ENCODE measurements at regions not wholly inside any gene's neighbourhood (a gene's known extent, or its start where the extent isn't known, plus 50 kb on each side); places are given as distances from the start of the nearest gene placed in this dataset.
"Not testable (repeated sequence)": the region's sequence is repeated elsewhere in the genome, so short reads cannot be mapped to it uniquely, and the experiment has no call there.

DNA sequence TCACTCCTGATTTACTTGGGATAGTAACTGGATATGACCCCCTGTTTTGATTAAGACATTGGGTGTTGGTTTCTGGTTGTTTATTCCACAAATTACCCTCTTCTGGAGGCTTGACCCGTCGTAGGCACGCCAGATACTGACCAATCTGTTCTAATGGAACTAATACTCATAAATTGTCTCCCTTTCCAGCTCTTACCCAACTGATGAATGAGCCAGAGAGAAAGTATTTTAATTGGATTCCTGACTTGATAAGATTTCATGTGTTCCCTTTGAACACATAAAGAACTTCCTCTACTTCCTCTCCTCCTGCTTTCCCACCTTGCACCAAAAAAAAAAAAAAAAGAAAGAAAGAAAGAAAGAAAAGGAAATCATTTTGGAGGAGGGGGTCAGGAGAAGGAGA, 340.9 kb downstream of the PCNX1 start:
- peaks cover 6% of the 10 kb centered on the region; the same call in 1 of the 2 replicates for H3F3A ChIP-seq (ENCODE audit: low read depth)
- H3K4me2 ChIP-seq (ENCODE audit: low read depth, low read length, poor library complexity, severe bottlenecking), result no peak overlapping the region
- H3K9me2 ChIP-seq (replicated peaks; ENCODE audit: low read depth, low read length), result no peaks in the 10 kb centered on the region
- no peak overlapping the region for H2AFZ ChIP-seq (ENCODE audit: low read length)
- no peaks in the 10 kb centered on the region for H3K79me2 ChIP-seq (ENCODE audit: insufficient read depth, low read length)
- TF ChIP-seq EZH2phosphoT487 (IDR thresholded peaks at IDR 0.05; ENCODE audit: borderline replicate concordance), result no peak
- TF ChIP-seq, protein P1, sequence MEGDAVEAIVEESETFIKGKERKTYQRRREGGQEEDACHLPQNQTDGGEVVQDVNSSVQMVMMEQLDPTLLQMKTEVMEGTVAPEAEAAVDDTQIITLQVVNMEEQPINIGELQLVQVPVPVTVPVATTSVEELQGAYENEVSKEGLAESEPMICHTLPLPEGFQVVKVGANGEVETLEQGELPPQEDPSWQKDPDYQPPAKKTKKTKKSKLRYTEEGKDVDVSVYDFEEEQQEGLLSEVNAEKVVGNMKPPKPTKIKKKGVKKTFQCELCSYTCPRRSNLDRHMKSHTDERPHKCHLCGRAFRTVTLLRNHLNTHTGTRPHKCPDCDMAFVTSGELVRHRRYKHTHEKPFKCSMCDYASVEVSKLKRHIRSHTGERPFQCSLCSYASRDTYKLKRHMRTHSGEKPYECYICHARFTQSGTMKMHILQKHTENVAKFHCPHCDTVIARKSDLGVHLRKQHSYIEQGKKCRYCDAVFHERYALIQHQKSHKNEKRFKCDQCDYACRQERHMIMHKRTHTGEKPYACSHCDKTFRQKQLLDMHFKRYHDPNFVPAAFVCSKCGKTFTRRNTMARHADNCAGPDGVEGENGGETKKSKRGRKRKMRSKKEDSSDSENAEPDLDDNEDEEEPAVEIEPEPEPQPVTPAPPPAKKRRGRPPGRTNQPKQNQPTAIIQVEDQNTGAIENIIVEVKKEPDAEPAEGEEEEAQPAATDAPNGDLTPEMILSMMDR (conservative IDR thresholded peaks at IDR 0.05; ENCODE audit: low read length), result no peak
- no peaks in the 10 kb centered on the region for H3K27me3 ChIP-seq (ENCODE audit: insufficient read depth, low read length, poor library complexity, severe bottlenecking)
- H3K9me3 ChIP-seq (ENCODE audit: insufficient read depth, low read depth, low read length), result peaks cover 16% of the 10 kb centered on the region; the same call in 1 of the 2 replicates
- no peaks in the 10 kb centered on the region for H3K36me3 ChIP-seq (ENCODE audit: insufficient read depth, low read length)
- H3K4me3 ChIP-seq (ENCODE audit: low read length, poor library complexity, severe bottlenecking), result no peak overlapping the region
- H3K9ac ChIP-seq (ENCODE audit: low read depth, low read length, poor library complexity, severe bottlenecking), result no peak overlapping the region
- peaks cover 34% of the 10 kb centered on the region for H3K4me1 ChIP-seq (ENCODE audit: insufficient read depth, low read length, poor library complexity, severe bottlenecking)
- H4K20me1 ChIP-seq (ENCODE audit: insufficient read depth, low read length, poor library complexity, severe bottlenecking), result no peaks in the 10 kb centered on the region

DNA sequence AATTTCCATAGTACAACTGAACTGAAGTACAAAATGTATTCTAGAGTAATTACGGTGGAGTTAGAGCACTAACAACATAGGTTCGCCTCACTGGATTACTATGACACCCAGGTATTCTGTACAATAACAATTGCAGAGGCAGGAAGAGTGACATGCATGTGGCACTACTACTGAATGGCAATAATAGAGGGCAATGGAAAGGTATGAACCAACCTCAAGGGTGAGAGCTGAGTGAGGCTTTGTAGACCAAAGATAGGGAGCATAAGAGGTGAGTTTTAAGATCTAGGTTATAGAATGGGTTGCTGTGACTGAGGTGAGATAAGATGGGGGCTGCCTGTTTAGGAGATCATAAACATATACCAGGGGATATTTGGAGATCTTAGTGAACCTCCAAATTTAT, 343.1 kb downstream of the PCNX1 start:
- H3K9me3 ChIP-seq (ENCODE audit: insufficient read depth, low read depth, low read length), result peaks cover 16% of the 10 kb centered on the region; the same call in 1 of the 2 replicates
- no peak overlapping the region for H2AFZ ChIP-seq (ENCODE audit: low read length)
- no peak overlapping the region for H3K4me2 ChIP-seq (ENCODE audit: low read depth, low read length, poor library complexity, severe bottlenecking)
- H3K27me3 ChIP-seq (ENCODE audit: insufficient read depth, low read length, poor library complexity, severe bottlenecking), result no peaks in the 10 kb centered on the region
- no peaks in the 10 kb centered on the region for H4K20me1 ChIP-seq (ENCODE audit: insufficient read depth, low read length, poor library complexity, severe bottlenecking)
- no peak for TF ChIP-seq EZH2phosphoT487 (IDR thresholded peaks at IDR 0.05; ENCODE audit: borderline replicate concordance)
- TF ChIP-seq, protein P1 (conservative IDR thresholded peaks at IDR 0.05; ENCODE audit: low read length), result no peak
- H3K9ac ChIP-seq (ENCODE audit: low read depth, low read length, poor library complexity, severe bottlenecking), result no peak overlapping the region
- no peaks in the 10 kb centered on the region for H3K9me2 ChIP-seq (replicated peaks; ENCODE audit: low read depth, low read length)
- H3K4me1 ChIP-seq (ENCODE audit: insufficient read depth, low read length, poor library complexity, severe bottlenecking), result peaks cover 27% of the 10 kb centered on the region
- H3K36me3 ChIP-seq (ENCODE audit: insufficient read depth, low read length), result no peaks in the 10 kb centered on the region
- no peak overlapping the region for H3K4me3 ChIP-seq (ENCODE audit: low read length, poor library complexity, severe bottlenecking)
- H3F3A ChIP-seq (ENCODE audit: low read depth), result peaks cover 6% of the 10 kb centered on the region; the same call in 1 of the 2 replicates
- no peaks in the 10 kb centered on the region for H3K79me2 ChIP-seq (ENCODE audit: insufficient read depth, low read length)

DNA sequence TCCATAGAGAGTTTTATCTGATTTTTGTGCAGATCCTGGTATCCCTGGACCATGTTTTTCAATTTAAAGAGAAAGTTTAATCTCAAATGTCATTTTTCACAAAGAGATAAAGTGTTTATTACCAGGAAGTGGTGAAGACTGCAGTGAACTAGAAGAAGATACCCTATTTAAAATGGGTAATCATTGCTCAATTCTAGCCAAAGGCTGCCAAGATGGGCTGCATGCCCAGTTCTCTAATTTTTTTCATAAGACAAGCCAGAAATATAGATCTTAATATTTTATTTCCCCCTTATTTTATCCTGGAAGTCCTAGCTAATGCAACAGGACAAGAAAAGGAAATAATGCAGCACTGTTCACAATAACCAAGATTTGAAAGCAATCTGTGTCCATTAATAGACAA, 343.5 kb downstream of the PCNX1 start:
- Histone ChIP-seq H3F3A (ENCODE audit: low read depth) (peaks cover 6% of the 10 kb centered on the region; the same call in 1 of the 2 replicates), H3K4me2 (ENCODE audit: low read depth, low read length, poor library complexity, severe bottlenecking) (no peak overlapping the region), H3K27me3 (ENCODE audit: insufficient read depth, low read length, poor library complexity, severe bottlenecking) (no peaks in the 10 kb centered on the region), H3K4me1 (ENCODE audit: insufficient read depth, low read length, poor library complexity, severe bottlenecking) (peaks cover 22% of the 10 kb centered on the region), H3K9me3 (ENCODE audit: insufficient read depth, low read depth, low read length) (peaks cover 16% of the 10 kb centered on the region; the same call in 1 of the 2 replicates), H3K79me2 (ENCODE audit: insufficient read depth, low read length) (no peaks in the 10 kb centered on the region), H4K20me1 (ENCODE audit: insufficient read depth, low read length, poor library complexity, severe bottlenecking) (no peaks in the 10 kb centered on the region), H3K36me3 (ENCODE audit: insufficient read depth, low read length) (no peaks in the 10 kb centered on the region), H3K9me2 (replicated peaks; ENCODE audit: low read depth, low read length) (no peaks in the 10 kb centered on the region), H2AFZ (ENCODE audit: low read length) (no peak overlapping the region), H3K9ac (ENCODE audit: low read depth, low read length, poor library complexity, severe bottlenecking) (no peak overlapping the region), H3K4me3 (ENCODE audit: low read length, poor library complexity, severe bottlenecking) (no peak overlapping the region)
- no peak for TF ChIP-seq EZH2phosphoT487 (IDR thresholded peaks at IDR 0.05; ENCODE audit: borderline replicate concordance)
- TF ChIP-seq, protein P1 (conservative IDR thresholded peaks at IDR 0.05; ENCODE audit: low read length), result no peak

DNA sequence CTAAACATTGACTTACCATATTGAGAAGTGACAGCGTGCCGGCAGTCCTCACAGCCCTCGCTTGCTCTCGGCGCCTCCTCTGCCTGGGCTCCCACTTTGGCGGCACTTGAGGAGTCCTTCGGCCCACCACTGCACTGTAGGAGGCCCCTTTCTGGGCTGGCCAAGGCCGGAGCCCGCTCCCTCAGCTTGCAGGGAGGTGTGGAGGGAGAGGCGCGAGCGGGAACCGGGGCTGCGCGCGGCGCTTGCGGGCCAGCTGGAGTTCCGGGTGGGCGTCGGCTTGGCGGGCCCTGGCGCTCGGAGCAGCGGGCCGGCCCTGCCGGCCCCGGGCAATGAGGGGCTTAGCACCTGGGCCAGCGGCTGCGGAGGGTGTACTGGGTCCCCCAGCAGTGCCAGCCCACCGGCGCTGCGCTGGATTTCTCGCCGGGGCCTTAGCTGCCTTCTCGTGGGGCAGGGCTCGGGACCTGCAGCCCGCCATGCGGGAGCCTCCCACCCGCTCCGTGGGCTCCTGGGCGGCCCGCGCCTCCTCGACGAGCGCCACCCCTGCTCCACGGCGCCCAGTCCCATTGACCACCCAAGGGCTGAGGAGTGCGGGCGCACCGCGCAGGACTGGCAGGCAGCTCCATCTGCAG, 346.9 kb downstream of the PCNX1 start:
- H3K9ac ChIP-seq (ENCODE audit: low read depth, low read length, poor library complexity, severe bottlenecking); H3K27me3 ChIP-seq (ENCODE audit: insufficient read depth, low read length, poor library complexity, severe bottlenecking); H3K36me3 ChIP-seq (ENCODE audit: insufficient read depth, low read length); H3K4me3 ChIP-seq (ENCODE audit: low read length, poor library complexity, severe bottlenecking); H3K9me2 ChIP-seq (replicated peaks; ENCODE audit: low read depth, low read length); H3K79me2 ChIP-seq (ENCODE audit: insufficient read depth, low read length); H3K4me2 ChIP-seq (ENCODE audit: low read depth, low read length, poor library complexity, severe bottlenecking); H4K20me1 ChIP-seq (ENCODE audit: insufficient read depth, low read length, poor library complexity, severe bottlenecking); H3K9me3 ChIP-seq (ENCODE audit: insufficient read depth, low read depth, low read length); H3F3A ChIP-seq (ENCODE audit: low read depth); H2AFZ ChIP-seq (ENCODE audit: low read length); H3K4me1 ChIP-seq (ENCODE audit: insufficient read depth, low read length, poor library complexity, severe bottlenecking): not testable (repeated sequence)

Data from Loucy (cell line).